ENCODE measurements at regions not wholly inside any gene's neighbourhood (a gene's known extent, or its start where the extent isn't known, plus 50 kb on each side); places are given as distances from the start of the nearest gene placed in this dataset.

- TF ChIP-seq IKZF5 (CRISPR knock-in tag; IDR thresholded peaks at IDR 0.05) = 0 out of 2 replicates have a peak, but pooled peaks have one; percentile 38
- no peak for TF ChIP-seq ZNF451 (CRISPR knock-in tag; IDR thresholded peaks at IDR 0.05)
- TF ChIP-seq ZNF329 (CRISPR knock-in tag; IDR thresholded peaks at IDR 0.05; ENCODE audit: low read depth) = no peak
- TF ChIP-seq ZBTB26 (CRISPR knock-in tag; IDR thresholded peaks at IDR 0.05; ENCODE audit: borderline replicate concordance) = no peak
- no peak for TF ChIP-seq LCORL (IDR thresholded peaks at IDR 0.05)
- TF ChIP-seq LCORL (CRISPR knock-in tag; IDR thresholded peaks at IDR 0.05) = peak; percentile 58; the same call in 1 of the 2 replicates
- TF ChIP-seq SALL1 (CRISPR knock-in tag; IDR thresholded peaks at IDR 0.05) = peak; percentile 17; the same call in 1 of the 2 replicates
- TF ChIP-seq BCL6 (CRISPR knock-in tag; IDR thresholded peaks at IDR 0.05) = peak; percentile 69
- peak; percentile 39; the same call in 1 of the 2 replicates for TF ChIP-seq RFX5 (IDR thresholded peaks at IDR 0.05; ENCODE audit: low read depth, low read length)
- TF ChIP-seq, protein P1, sequence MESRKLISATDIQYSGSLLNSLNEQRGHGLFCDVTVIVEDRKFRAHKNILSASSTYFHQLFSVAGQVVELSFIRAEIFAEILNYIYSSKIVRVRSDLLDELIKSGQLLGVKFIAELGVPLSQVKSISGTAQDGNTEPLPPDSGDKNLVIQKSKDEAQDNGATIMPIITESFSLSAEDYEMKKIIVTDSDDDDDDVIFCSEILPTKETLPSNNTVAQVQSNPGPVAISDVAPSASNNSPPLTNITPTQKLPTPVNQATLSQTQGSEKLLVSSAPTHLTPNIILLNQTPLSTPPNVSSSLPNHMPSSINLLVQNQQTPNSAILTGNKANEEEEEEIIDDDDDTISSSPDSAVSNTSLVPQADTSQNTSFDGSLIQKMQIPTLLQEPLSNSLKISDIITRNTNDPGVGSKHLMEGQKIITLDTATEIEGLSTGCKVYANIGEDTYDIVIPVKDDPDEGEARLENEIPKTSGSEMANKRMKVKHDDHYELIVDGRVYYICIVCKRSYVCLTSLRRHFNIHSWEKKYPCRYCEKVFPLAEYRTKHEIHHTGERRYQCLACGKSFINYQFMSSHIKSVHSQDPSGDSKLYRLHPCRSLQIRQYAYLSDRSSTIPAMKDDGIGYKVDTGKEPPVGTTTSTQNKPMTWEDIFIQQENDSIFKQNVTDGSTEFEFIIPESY (CRISPR knock-in tag; IDR thresholded peaks at IDR 0.05) = peak; percentile 51
- TF ChIP-seq GATA4 (IDR thresholded peaks at IDR 0.05; ENCODE audit: borderline replicate concordance, low read depth) = 0 out of 2 replicates have a peak, but pooled peaks have one; percentile 75
- TF ChIP-seq NFAT5 (CRISPR knock-in tag; IDR thresholded peaks at IDR 0.05) = no peak
- peak; percentile 24; the same call in 1 of the 2 replicates for TF ChIP-seq TBX2 (CRISPR knock-in tag; IDR thresholded peaks at IDR 0.05; ENCODE audit: borderline replicate concordance)
- TF ChIP-seq ASH2L (IDR thresholded peaks at IDR 0.05; ENCODE audit: insufficient read length, low read depth, low read length) = peak; percentile 46
- peak; percentile 80 for TF ChIP-seq ZMYM4 (CRISPR knock-in tag; IDR thresholded peaks at IDR 0.05)
- peak; percentile 77 for TF ChIP-seq FOSL2 (CRISPR knock-in tag; IDR thresholded peaks at IDR 0.05)
- peak; percentile 50; the same call in 1 of the 2 replicates for TF ChIP-seq ZNF44 (CRISPR knock-in tag; IDR thresholded peaks at IDR 0.05)
- TF ChIP-seq ZBTB43 (CRISPR knock-in tag; conservative IDR thresholded peaks at IDR 0.05) = no peak
- TF ChIP-seq HOXA3 (CRISPR knock-in tag; IDR thresholded peaks at IDR 0.05) = peak; percentile 92
These were observed 84.3 kb upstream of the RALY start (continued) for GRCh38 chr20:33909331-33909921.
